Right lobe of liver (tissue), 6 donors: ENCODE measurements at regions not wholly inside any gene's neighbourhood (a gene's known extent, or its start where the extent isn't known, plus 50 kb on each side); places are given as distances from the start of the nearest gene placed in this dataset.
A peak's percentile ranks its signal among the peaks of the same experiment; 100 is the strongest.
"Not testable (repeated sequence)": the region's sequence is repeated elsewhere in the genome, so short reads cannot be mapped to it uniquely, and the experiment has no call there.

Experiments
- ATAC-seq, 4 donors: fragments of 200-7000 bp; cut with Tn5 transposase; one replicate each; pipeline ENCODE4 v1.9.1; 2020; ENCODE audit warnings: mild to moderate bottlenecking in 4 of 4, moderate library complexity in 4 of 4
- DNase-seq, 3 donors: peaks; one replicate each; pipeline ENCODE4 v3.0.0-alpha.2; 2020
- H3K27ac ChIP-seq, 3 donors: fragments of 200-600 bp; one replicate each; pipeline ENCODE4 v1.8.0; 2022
- H3K27me3 ChIP-seq, 2 donors: fragments of 200-600 bp; one replicate each; pipeline ENCODE4 v1.8.0; 2022
- H3K36me3 ChIP-seq, 4 donors: fragments of 200-600 bp; sonication (generic) in 1 of 4; one replicate each; pipeline versions ENCODE4 v1.5.1 to v1.8.0; 2017 to 2022; ENCODE audit warnings: control low read depth in 1 of 4
- H3K4me1 ChIP-seq, 4 donors: fragments of 200-600 bp; sonication (generic) in 1 of 4; one replicate each; pipeline versions ENCODE4 v1.5.1 to v1.8.0; 2017 to 2022; ENCODE audit warnings: control low read depth in 1 of 4
- H3K4me3 ChIP-seq, 3 donors: fragments of 200-600 bp; one replicate each; pipeline ENCODE4 v1.8.0; 2022
- H3K9me3 ChIP-seq, 4 donors: fragments of 200-600 bp; sonication (generic) in 1 of 4; one replicate each; pipeline versions ENCODE4 v1.5.1 to v1.8.0; 2017 to 2022; ENCODE audit warnings: control low read depth in 1 of 4
- CTCF ChIP-seq, 4 donors: fragments of 200-600 bp in 3 of 4; fragments of 450-650 bp in 1 of 4; IDR thresholded peaks; one replicate each; pipeline versions ENCODE4 v1.5.1 to v1.8.0; 2016 to 2022; ENCODE audit warnings: antibody characterized with exemption in 4 of 4, mild to moderate bottlenecking in 2 of 4
- POLR2A ChIP-seq: fragments of 450-650 bp; IDR thresholded peaks from one replicate; pipeline ENCODE4 v1.6.1; 2017; ENCODE audit warnings: antibody characterized with exemption, mild to moderate bottlenecking
- WGBS: methylation state at CpG from one replicate; pipeline ENCODE4 v1.1.6; 2018; ENCODE audit warnings: low coverage, low lambda C conversion rate; ENCODE audit not compliant: insufficient coverage; ENCODE audit errors: missing lambda C conversion rate; 5-methylcytosine and 5-hydroxymethylcytosine counted together
- intact Hi-C, 2 donors: fragments of 100-400 bp; cut with DNase I; formaldehyde crosslinking; loops; one replicate each; pipeline versions ENCODE4 v1.11.2 to v1.14.1; 2022
- donor health status: DM: no; HTN: yes; CAD: no.
- donor health status: DM: no; HTN: no; CAD: no.
- donor health status: DM: no; HTN: no; CAD: no.
- donor health status: DM: no; HTN: yes; CAD: no.
- donor health status: DM: no; HTN: yes; CAD: no.

GRCh38 chr14:105641075-105641937 lies 114.9 kb downstream of the TMEM121 start:
- Histone ChIP-seq H3K4me3 (no peak overlapping the region), H3K9me3 (no peaks in the 10 kb centered on the region), H3K27me3 (no peaks in the 10 kb centered on the region), H3K4me1 (peaks cover 0 to 9% (median 0%) of the 10 kb centered on the region in 4 donors), H3K27ac (peak overlapping the region in 1 of 3 donors; percentile 65), H3K36me3 (no peaks in the 10 kb centered on the region)
- TF ChIP-seq POLR2A, result no peak
- no peak for TF ChIP-seq CTCF (IDR thresholded peaks at IDR 0.05)
- ATAC-seq, result no peak
- intact Hi-C loops, result no loop called here
- DNase-seq, result peak in 1 of 3 donors; percentile 37
- 70% methylated on average over 9 of the region's 17 CpGs for WGBS

DNA sequence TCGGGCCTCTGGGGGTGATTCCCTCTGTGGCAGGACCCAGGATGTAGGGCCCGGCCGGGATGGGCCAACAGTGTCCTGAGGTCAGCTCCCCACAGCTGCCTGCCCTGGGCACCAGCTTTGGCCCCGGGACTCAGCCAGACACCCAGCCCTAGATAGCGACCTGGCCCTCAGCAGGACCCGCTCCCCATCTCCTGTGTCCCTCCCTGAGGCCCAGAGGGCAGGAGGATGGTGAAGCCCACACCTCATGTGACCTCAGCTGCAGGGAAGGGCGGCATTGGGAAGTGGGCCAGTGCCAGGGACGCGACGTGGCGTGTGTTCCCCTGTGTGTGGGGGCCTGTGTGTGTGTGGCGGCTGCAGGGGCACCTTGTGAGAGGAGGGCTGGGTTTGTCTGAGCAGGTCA lies 115.6 kb downstream of the TMEM121 start:
- H3K27me3 ChIP-seq, H3K36me3 ChIP-seq, H3K27ac ChIP-seq, H3K4me1 ChIP-seq, H3K4me3 ChIP-seq, intact Hi-C loops, H3K9me3 ChIP-seq, ATAC-seq: not testable (repeated sequence)
- peak in 1 of 3 donors; percentile 32 for DNase-seq
- no CpG with 5 or more reads among the region's 12 CpGs for WGBS

DNA sequence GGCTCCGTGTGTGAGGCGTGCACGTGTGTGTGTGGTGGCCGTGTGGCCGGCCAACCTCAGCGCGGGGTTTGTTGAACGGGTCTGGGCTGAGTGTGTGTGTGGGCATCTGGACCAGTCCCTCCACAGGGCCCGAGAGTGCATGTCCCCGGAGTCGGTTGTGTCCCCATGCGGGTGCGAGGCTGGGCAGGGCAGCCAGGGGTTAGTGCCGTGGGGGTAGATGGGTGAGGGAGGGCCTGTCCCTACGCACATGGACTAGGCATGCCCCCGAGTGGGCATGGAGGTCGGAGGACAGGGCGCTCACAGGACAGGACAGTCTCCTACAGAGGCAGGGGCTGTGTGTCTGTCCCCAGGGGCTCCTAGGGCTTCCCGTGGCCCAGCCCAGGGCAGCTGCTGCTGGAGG lies 116.1 kb downstream of the TMEM121 start:
- H3K27me3 ChIP-seq, H3K9me3 ChIP-seq, H3K36me3 ChIP-seq, H3K4me3 ChIP-seq, intact Hi-C loops, H3K4me1 ChIP-seq, ATAC-seq, H3K27ac ChIP-seq, DNase-seq: not testable (repeated sequence)
- no CpG with 5 or more reads among the region's 19 CpGs for WGBS

DNA sequence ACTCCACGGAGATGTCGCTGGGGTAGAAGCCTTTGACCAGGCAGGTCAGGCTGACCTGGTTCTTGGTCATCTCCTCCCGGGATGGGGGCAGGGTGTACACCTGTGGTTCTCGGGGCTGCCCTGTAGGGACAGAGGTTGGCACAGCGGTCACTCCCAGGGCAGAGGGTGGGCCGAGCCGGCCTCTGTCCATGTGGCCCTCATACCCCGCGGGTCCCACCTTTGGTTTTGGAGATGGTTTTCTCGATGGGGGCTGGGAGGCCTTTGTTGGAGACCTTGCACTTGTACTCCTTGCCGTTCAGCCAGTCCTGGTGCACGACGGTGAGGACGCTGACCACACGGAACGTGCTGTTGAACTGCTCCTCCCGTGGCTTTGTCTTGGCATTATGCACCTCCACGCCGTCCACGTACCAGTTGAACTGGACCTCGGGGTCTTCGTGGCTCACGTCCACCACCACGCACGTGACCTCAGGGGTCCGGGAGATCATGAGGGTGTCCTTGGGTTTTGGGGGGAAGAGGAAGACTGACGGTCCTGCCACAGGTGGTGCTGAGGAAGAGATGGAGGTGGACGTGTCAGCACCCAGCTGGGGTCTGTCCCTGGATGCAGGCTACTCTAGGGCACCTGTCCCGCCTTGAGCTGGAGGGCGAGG lies 117.1 kb downstream of the TMEM121 start:
- H3K4me3 ChIP-seq, H3K4me1 ChIP-seq, H3K27ac ChIP-seq, H3K9me3 ChIP-seq, H3K36me3 ChIP-seq, intact Hi-C loops, ATAC-seq, H3K27me3 ChIP-seq: not testable (repeated sequence)
- peak in 1 of 3 donors; percentile 36 for DNase-seq
- 64% methylated on average over 8 of the region's 30 CpGs for WGBS

DNA sequence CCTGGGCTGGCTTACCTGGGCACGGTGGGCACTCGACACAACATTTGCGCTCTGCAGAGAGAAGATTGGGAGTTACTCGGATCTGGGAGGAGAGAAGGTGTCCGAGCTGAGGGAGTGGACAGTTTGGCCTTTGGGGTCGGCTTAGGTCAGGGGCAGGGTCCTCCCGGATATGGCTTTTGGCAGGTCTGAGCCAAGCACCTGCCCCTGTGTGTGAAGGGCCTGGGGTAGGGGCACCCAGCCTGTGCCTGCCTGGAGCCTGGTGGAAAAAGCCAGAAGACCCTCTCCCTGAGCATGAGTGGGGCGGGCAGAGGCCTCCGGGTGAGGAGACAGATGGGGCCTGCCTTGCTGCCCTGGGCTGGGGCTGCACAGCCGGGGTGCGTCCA lies 117.7 kb downstream of the TMEM121 start:
- H3K27ac ChIP-seq, ATAC-seq, H3K9me3 ChIP-seq, DNase-seq, H3K27me3 ChIP-seq, intact Hi-C loops, H3K36me3 ChIP-seq, H3K4me3 ChIP-seq, H3K4me1 ChIP-seq: not testable (repeated sequence)
- WGBS, result no CpG with 5 or more reads among the region's 11 CpGs

DNA sequence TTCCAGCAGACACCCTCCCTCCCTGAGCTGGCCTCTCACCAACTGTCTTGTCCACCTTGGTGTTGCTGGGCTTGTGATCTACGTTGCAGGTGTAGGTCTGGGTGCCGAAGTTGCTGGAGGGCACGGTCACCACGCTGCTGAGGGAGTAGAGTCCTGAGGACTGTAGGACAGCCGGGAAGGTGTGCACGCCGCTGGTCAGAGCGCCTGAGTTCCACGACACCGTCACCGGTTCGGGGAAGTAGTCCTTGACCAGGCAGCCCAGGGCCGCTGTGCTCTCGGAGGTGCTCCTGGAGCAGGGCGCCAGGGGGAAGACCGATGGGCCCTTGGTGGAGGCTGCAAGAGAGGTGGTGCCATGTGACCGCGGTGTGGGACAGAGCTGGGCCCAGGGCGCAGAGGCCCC lies 118.1 kb downstream of the TMEM121 start:
- H3K9me3 ChIP-seq, H3K4me3 ChIP-seq, H3K4me1 ChIP-seq, ATAC-seq, H3K27me3 ChIP-seq, H3K27ac ChIP-seq, intact Hi-C loops, H3K36me3 ChIP-seq: not testable (repeated sequence)
- DNase-seq, result peak in 2 of 3 donors; percentile 64 to 66
- WGBS, result 87% methylated on average over 4 of the region's 19 CpGs

DNA sequence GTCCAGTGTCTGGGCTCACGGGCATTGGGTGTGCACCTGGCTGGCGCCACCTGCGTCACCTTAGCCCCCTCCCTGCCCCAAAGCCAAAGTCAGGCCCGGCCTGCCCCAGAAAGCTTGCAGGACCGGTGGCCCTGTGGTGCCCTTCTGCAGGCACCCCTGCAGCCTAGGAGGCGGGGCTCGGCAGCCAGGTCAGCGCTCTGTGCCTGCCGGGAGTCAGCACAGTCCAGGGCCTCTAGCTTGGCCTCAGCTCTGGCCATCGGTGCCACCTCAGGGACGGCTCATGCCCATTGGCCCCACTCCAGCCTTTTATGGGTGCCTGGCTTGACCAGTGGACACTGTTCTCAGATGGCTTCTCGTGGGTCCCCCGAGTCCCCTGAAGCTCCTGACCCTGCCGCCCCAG lies 118.5 kb downstream of the TMEM121 start:
- H3K27ac ChIP-seq, H3K4me3 ChIP-seq, H3K27me3 ChIP-seq, H3K4me1 ChIP-seq, H3K9me3 ChIP-seq, H3K36me3 ChIP-seq, intact Hi-C loops: not testable (repeated sequence)
- WGBS, result no CpG with 5 or more reads among the region's 14 CpGs
- peak in 1 of 3 donors; percentile 67 for DNase-seq
- peak; percentile 67 to 87 (median 76) for ATAC-seq

- not testable (repeated sequence) for H3K4me1 ChIP-seq
- no CpG with 5 or more reads among the region's 6 CpGs for WGBS
- ATAC-seq, result peak in 2 of 4 donors; percentile 1 to 2
These were observed 119.0 kb downstream of the TMEM121 start for GRCh38 chr14:105645389-105645788.

More at GRCh38 chr14:105645389-105645788, 119.0 kb downstream of the TMEM121 start:
- DNase-seq, intact Hi-C loops, H3K4me3 ChIP-seq, H3K27me3 ChIP-seq, H3K36me3 ChIP-seq, H3K27ac ChIP-seq, H3K9me3 ChIP-seq: not testable (repeated sequence)
